ENCODE measurements at regions not wholly inside any gene's neighbourhood (a gene's known extent, or its start where the extent isn't known, plus 50 kb on each side); places are given as distances from the start of the nearest gene placed in this dataset.

GRCh38 chr18:52174220-52174619 is 165.8 kb upstream of the DCC start:
- H3K27ac Mint-ChIP-seq: no peak overlapping the region
- H3K9me3 Mint-ChIP-seq: peaks cover 2% of the 10 kb centered on the region
- no peaks in the 10 kb centered on the region for H3K27me3 Mint-ChIP-seq
- DNase-seq (no peak), ATAC-seq (ENCODE audit: poor library complexity) (no peak)
- CTCF ChIA-PET: no interaction called here
- no peaks in the 10 kb centered on the region for H3K36me3 Mint-ChIP-seq (ENCODE audit: low read depth)
- Histone ChIP-seq H3K9me3 (ENCODE audit: control insufficient read depth in 1 of 2, insufficient read depth in 1 of 2, low read length in 2 of 2) (peaks cover 0 to 7% of the 10 kb centered on the region in 2 experiments), H3K36me3 (ENCODE audit: insufficient read depth, low read length) (no peaks in the 10 kb centered on the region), H3K27ac (ENCODE audit: low read depth in 1 of 2, low read length in 2 of 2) (no peak overlapping the region), H3K4me1 (ENCODE audit: insufficient read depth, low read length) (no peaks in the 10 kb centered on the region), H3K4me3 (ENCODE audit: low read length) (no peak overlapping the region), H3K27me3 (ENCODE audit: control insufficient read depth in 1 of 2, insufficient read depth in 2 of 2, low read length in 2 of 2) (no peaks in the 10 kb centered on the region)
- TF ChIP-seq, protein P1, sequence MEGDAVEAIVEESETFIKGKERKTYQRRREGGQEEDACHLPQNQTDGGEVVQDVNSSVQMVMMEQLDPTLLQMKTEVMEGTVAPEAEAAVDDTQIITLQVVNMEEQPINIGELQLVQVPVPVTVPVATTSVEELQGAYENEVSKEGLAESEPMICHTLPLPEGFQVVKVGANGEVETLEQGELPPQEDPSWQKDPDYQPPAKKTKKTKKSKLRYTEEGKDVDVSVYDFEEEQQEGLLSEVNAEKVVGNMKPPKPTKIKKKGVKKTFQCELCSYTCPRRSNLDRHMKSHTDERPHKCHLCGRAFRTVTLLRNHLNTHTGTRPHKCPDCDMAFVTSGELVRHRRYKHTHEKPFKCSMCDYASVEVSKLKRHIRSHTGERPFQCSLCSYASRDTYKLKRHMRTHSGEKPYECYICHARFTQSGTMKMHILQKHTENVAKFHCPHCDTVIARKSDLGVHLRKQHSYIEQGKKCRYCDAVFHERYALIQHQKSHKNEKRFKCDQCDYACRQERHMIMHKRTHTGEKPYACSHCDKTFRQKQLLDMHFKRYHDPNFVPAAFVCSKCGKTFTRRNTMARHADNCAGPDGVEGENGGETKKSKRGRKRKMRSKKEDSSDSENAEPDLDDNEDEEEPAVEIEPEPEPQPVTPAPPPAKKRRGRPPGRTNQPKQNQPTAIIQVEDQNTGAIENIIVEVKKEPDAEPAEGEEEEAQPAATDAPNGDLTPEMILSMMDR (IDR thresholded peaks at IDR 0.05): no peak
- no peak overlapping the region for H3K4me3 Mint-ChIP-seq
- intact Hi-C loops (cut with DNase I, micrococcal nuclease): no loop called here
- POLR2A ChIA-PET: no interaction called here
- H3K4me1 Mint-ChIP-seq (ENCODE audit: low read depth): no peaks in the 10 kb centered on the region

DNA sequence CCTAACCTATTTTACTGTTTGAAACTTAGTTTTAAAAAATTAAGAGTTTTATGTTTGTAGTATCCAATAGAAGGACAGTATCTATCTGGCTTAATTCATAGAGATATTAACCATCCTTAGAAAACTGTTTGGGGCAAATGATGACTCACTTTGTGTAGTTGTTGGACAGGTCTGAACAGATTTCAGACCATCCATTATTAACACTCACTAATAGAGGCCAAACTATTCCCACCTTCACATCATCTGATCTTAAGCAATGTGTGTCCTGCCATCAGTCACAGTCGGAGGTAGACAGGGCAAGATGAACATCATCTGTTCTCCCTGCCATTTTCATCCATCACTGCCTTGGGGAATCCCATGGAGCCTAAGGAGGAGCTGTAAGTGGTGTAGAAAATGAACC is 164.6 kb upstream of the DCC start:
- H3K36me3 ChIP-seq (ENCODE audit: insufficient read depth, low read length): no peaks in the 10 kb centered on the region
- no peaks in the 10 kb centered on the region for H3K4me1 Mint-ChIP-seq (ENCODE audit: low read depth)
- no peak overlapping the region for H3K27ac ChIP-seq (ENCODE audit: low read depth in 1 of 2, low read length in 2 of 2)
- no peaks in the 10 kb centered on the region for H3K27me3 Mint-ChIP-seq
- H3K9me3 ChIP-seq (ENCODE audit: control insufficient read depth in 1 of 2, insufficient read depth in 1 of 2, low read length in 2 of 2): peaks cover 0 to 8% of the 10 kb centered on the region in 2 experiments
- H3K27me3 ChIP-seq (ENCODE audit: control insufficient read depth in 1 of 2, insufficient read depth in 2 of 2, low read length in 2 of 2): no peaks in the 10 kb centered on the region
- TF ChIP-seq, protein P1 (IDR thresholded peaks at IDR 0.05): no peak
- DNase-seq: no peak
- intact Hi-C loops (cut with DNase I, micrococcal nuclease): no loop called here
- H3K4me3 Mint-ChIP-seq: no peak overlapping the region
- no peak for ATAC-seq (ENCODE audit: poor library complexity)
- ChIA-PET CTCF (no interaction called here), POLR2A (no interaction called here)
- no peaks in the 10 kb centered on the region for H3K36me3 Mint-ChIP-seq (ENCODE audit: low read depth)
- no peak overlapping the region for H3K27ac Mint-ChIP-seq
- H3K9me3 Mint-ChIP-seq: peaks cover 2% of the 10 kb centered on the region
- H3K4me1 ChIP-seq (ENCODE audit: insufficient read depth, low read length): no peaks in the 10 kb centered on the region
- no peak overlapping the region for H3K4me3 ChIP-seq (ENCODE audit: low read length)

GRCh38 chr18:52183107-52183506 is 156.9 kb upstream of the DCC start:
- ChIA-PET POLR2A (no interaction called here), CTCF (no interaction called here)
- H3K9me3 Mint-ChIP-seq: peaks cover 4% of the 10 kb centered on the region
- no peak overlapping the region for H3K4me3 ChIP-seq (ENCODE audit: low read length)
- H3K4me1 ChIP-seq (ENCODE audit: insufficient read depth, low read length): no peaks in the 10 kb centered on the region
- H3K9me3 ChIP-seq (ENCODE audit: control insufficient read depth in 1 of 2, insufficient read depth in 1 of 2, low read length in 2 of 2): peaks cover 0 to 15% of the 10 kb centered on the region in 2 experiments
- no peak overlapping the region for H3K27ac ChIP-seq (ENCODE audit: low read depth in 1 of 2, low read length in 2 of 2)
- H3K27ac Mint-ChIP-seq: no peak overlapping the region
- no peaks in the 10 kb centered on the region for H3K27me3 ChIP-seq (ENCODE audit: control insufficient read depth in 1 of 2, insufficient read depth in 2 of 2, low read length in 2 of 2)
- no peak for DNase-seq
- H3K4me3 Mint-ChIP-seq: no peak overlapping the region
- ATAC-seq (ENCODE audit: poor library complexity): no peak
- H3K27me3 Mint-ChIP-seq: no peaks in the 10 kb centered on the region
- TF ChIP-seq, protein P1 (IDR thresholded peaks at IDR 0.05): no peak
- no peaks in the 10 kb centered on the region for H3K36me3 ChIP-seq (ENCODE audit: insufficient read depth, low read length)
- intact Hi-C loops (cut with DNase I, micrococcal nuclease): no loop called here
- no peaks in the 10 kb centered on the region for H3K4me1 Mint-ChIP-seq (ENCODE audit: low read depth)
- no peaks in the 10 kb centered on the region for H3K36me3 Mint-ChIP-seq (ENCODE audit: low read depth)

Data from CD4-positive, alpha-beta T cell (primary cell).